Tibial nerve (tissue), 4 donors: ENCODE measurements at regions not wholly inside any gene's neighbourhood (a gene's known extent, or its start where the extent isn't known, plus 50 kb on each side); places are given as distances from the start of the nearest gene placed in this dataset.

Experiments
- EP300 ChIP-seq, 2 donors: sonication (generic); formaldehyde crosslinking; IDR thresholded peaks; one replicate each; pipeline ENCODE4 v1.6.1; 2017; ENCODE audit warnings: antibody characterized with exemption in 2 of 2, mild to moderate bottlenecking in 1 of 2
- POLR2A ChIP-seq, 2 donors: fragments of 450-650 bp; IDR thresholded peaks; one replicate each; pipeline ENCODE4 v1.6.1; 2017; ENCODE audit warnings: antibody characterized with exemption in 2 of 2, mild to moderate bottlenecking in 2 of 2, moderate library complexity in 2 of 2
- TF ChIP-seq, protein P1 (sequence below), 5 experiments: fragments of 200-600 bp in 3 of 5; fragments of 450-650 bp in 2 of 5; sonication (generic) in 3 of 5; IDR thresholded peaks; one replicate each; pipeline ENCODE4 v1.5.1; 2016 to 2019; ENCODE audit warnings: antibody characterized with exemption in 5 of 5, mild to moderate bottlenecking in 3 of 5, moderate library complexity in 2 of 5

DNA sequence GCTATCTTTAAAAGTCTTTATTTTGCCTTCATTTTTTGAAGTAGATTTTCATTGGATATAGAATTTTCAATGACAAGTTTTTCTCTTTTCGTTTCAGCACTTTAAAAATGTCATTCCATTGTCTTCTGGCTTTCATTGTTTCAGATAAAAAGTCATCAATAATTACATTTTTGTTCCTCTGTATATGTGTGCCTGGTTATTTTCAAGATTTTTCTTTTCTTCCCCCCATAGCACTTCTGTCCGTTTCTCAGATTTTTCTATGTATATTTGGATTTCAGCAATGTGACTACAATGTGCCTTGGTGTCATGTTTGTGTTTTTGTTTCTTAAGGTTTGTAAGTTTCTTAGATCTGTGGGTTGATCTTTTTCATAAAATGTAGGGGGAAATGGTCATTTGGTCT lies 66.3 kb upstream of the HSD17B12 start:
- TF ChIP-seq POLR2A (IDR thresholded peaks at IDR 0.05) (no peak), EP300 (IDR thresholded peaks at IDR 0.05) (no peak)
- TF ChIP-seq, protein P1, sequence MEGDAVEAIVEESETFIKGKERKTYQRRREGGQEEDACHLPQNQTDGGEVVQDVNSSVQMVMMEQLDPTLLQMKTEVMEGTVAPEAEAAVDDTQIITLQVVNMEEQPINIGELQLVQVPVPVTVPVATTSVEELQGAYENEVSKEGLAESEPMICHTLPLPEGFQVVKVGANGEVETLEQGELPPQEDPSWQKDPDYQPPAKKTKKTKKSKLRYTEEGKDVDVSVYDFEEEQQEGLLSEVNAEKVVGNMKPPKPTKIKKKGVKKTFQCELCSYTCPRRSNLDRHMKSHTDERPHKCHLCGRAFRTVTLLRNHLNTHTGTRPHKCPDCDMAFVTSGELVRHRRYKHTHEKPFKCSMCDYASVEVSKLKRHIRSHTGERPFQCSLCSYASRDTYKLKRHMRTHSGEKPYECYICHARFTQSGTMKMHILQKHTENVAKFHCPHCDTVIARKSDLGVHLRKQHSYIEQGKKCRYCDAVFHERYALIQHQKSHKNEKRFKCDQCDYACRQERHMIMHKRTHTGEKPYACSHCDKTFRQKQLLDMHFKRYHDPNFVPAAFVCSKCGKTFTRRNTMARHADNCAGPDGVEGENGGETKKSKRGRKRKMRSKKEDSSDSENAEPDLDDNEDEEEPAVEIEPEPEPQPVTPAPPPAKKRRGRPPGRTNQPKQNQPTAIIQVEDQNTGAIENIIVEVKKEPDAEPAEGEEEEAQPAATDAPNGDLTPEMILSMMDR (IDR thresholded peaks at IDR 0.05): no peak
